Spleen (tissue), 11 donors: ENCODE measurements at regions not wholly inside any gene's neighbourhood (a gene's known extent, or its start where the extent isn't known, plus 50 kb on each side); places are given as distances from the start of the nearest gene placed in this dataset.

Source experiments
- DNase-seq: peaks from one replicate; pipeline ENCODE4 v3.0.0-alpha.2; 2020
- H3K27ac ChIP-seq, 8 donors: fragments of 200-600 bp; sonication (generic) in 7 of 8; 1 replicate in 4 of 8; 2 replicates in 4 of 8; pipeline versions ENCODE4 v1.5.0 to v1.8.0; 2016 to 2021; ENCODE audit warnings: inconsistent platforms in 4 of 8, mild to moderate bottlenecking in 4 of 8, moderate library complexity in 1 of 8
- H3K27me3 ChIP-seq, 7 donors: fragments of 200-600 bp; sonication (generic) in 6 of 7; replicated peaks in 1 of 7; 1 replicate in 4 of 7; 2 replicates in 3 of 7; pipeline versions ENCODE4 v1.5.0 to v1.8.0; 2016 to 2021; ENCODE audit warnings: inconsistent platforms in 3 of 7, mild to moderate bottlenecking in 1 of 7
- H3K36me3 ChIP-seq, 6 donors: fragments of 200-600 bp; sonication (generic) in 5 of 6; 1 replicate in 4 of 6; 2 replicates in 2 of 6; pipeline versions ENCODE4 v1.5.0 to v1.8.0; 2016 to 2021; ENCODE audit warnings: inconsistent platforms in 2 of 6
- H3K4me1 ChIP-seq, 6 donors: fragments of 200-600 bp; sonication (generic) in 5 of 6; 1 replicate in 3 of 6; 2 replicates in 3 of 6; pipeline versions ENCODE4 v1.5.0 to v1.8.0; 2016 to 2021; ENCODE audit warnings: inconsistent platforms in 3 of 6
- H3K4me3 ChIP-seq, 8 donors: fragments of 200-600 bp; sonication (generic) in 7 of 8; 1 replicate in 4 of 8; 2 replicates in 4 of 8; pipeline versions ENCODE4 v1.5.0 to v1.8.0; 2016 to 2021; ENCODE audit warnings: inconsistent platforms in 4 of 8, mild to moderate bottlenecking in 4 of 8, moderate library complexity in 2 of 8
- H3K9me3 ChIP-seq, 8 donors: fragments of 200-600 bp; sonication (generic) in 7 of 8; 1 replicate in 4 of 8; 2 replicates in 4 of 8; pipeline versions ENCODE4 v1.5.0 to v1.8.0; 2016 to 2021; ENCODE audit warnings: inconsistent platforms in 4 of 8
- POLR2A ChIP-seq, 3 donors: fragments of 450-650 bp; IDR thresholded peaks; one replicate each; pipeline ENCODE4 v1.5.1; 2017; ENCODE audit warnings: antibody characterized with exemption in 3 of 3, mild to moderate bottlenecking in 1 of 3
- POLR2AphosphoS5 ChIP-seq, 3 donors: sonication (generic); formaldehyde crosslinking; IDR thresholded peaks; one replicate each; pipeline ENCODE4 v1.5.1; 2017; ENCODE audit warnings: antibody characterized with exemption in 3 of 3
- WGBS, 5 donors: extraction: QIAGEN DNeasy Blood & Tissue Kit in 3 of 5; methylation state at CpG; one replicate each; pipeline versions ENCODE4 v1.1.5 to v1.1.7; 2013 to 2018; 5-methylcytosine and 5-hydroxymethylcytosine counted together
- intact Hi-C: fragments of 100-400 bp; cut with DNase I; formaldehyde crosslinking; loops from one replicate; pipeline ENCODE4 v1.15.0; 2023; ENCODE audit warnings: low total_unique reads
- TF ChIP-seq, protein P1 (sequence below), 11 experiments: fragments of 200-600 bp in 7 of 11; fragments of 450-650 bp in 4 of 11; sonication (generic) in 4 of 11; IDR thresholded peaks in 8 of 11; conservative IDR thresholded peaks in 3 of 11; 1 replicate in 7 of 11; 2 replicates in 4 of 11; pipeline versions ENCODE4 v1.4.0 to v1.8.0; 2016 to 2021; ENCODE audit warnings: antibody characterized with exemption in 11 of 11, inconsistent platforms in 4 of 11, mild to moderate bottlenecking in 1 of 11
- donor health status: healthy with polysubstance abuse.
- donor health status: DM: no; HTN: no; CAD: no; lungs with moderate emphysema.
- donor health status: DM: no; HTN: no; CAD: no.
- donor health status: Bipolar disorder and iron deficiency.
- donor health status: healthy.
- donor health status: DM: no; HTN: no; CAD: no.
- donor health status: DM: yes; HTN: yes; CAD: no.

DNA sequence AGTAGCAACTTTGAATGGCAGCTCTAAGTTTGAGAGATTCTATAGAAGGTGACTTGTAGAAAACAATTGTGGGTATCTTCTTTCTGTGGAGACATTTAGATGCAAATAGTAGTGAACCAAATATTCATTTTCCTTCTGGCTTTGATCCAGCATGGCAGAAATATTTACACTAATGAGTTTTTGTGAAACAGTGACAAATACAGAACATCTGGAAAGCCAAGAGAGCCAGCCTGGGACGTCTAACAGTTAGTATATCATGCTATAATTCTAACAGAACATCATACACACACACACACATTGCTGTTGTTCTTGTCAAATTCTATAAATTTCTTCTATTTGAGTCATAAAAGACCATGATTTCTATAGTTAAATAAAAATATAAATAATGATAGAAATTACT is 1777.9 kb downstream of the ARAP2 start:
- no peak for TF ChIP-seq POLR2AphosphoS5 (IDR thresholded peaks at IDR 0.05)
- TF ChIP-seq, protein P1, sequence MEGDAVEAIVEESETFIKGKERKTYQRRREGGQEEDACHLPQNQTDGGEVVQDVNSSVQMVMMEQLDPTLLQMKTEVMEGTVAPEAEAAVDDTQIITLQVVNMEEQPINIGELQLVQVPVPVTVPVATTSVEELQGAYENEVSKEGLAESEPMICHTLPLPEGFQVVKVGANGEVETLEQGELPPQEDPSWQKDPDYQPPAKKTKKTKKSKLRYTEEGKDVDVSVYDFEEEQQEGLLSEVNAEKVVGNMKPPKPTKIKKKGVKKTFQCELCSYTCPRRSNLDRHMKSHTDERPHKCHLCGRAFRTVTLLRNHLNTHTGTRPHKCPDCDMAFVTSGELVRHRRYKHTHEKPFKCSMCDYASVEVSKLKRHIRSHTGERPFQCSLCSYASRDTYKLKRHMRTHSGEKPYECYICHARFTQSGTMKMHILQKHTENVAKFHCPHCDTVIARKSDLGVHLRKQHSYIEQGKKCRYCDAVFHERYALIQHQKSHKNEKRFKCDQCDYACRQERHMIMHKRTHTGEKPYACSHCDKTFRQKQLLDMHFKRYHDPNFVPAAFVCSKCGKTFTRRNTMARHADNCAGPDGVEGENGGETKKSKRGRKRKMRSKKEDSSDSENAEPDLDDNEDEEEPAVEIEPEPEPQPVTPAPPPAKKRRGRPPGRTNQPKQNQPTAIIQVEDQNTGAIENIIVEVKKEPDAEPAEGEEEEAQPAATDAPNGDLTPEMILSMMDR (IDR thresholded peaks at IDR 0.05 in 8 of 11, conservative IDR thresholded peaks at IDR 0.05 in 3 of 11), result no peak
- TF ChIP-seq POLR2A (IDR thresholded peaks at IDR 0.05), result no peak
- Histone ChIP-seq H3K36me3 (no peaks in the 10 kb centered on the region), H3K27ac (no peak overlapping the region), H3K9me3 (peaks cover 0 to 16% (median 2%) of the 10 kb centered on the region in 8 donors), H3K4me3 (no peak overlapping the region), H3K27me3 (no peaks in the 10 kb centered on the region), H3K4me1 (no peaks in the 10 kb centered on the region)
- intact Hi-C loops, result no loop called here
- DNase-seq, result no peak
- 28 to 47% (median 37%) methylated on average over 1 of the region's 1 CpG for WGBS, 5 donors

DNA sequence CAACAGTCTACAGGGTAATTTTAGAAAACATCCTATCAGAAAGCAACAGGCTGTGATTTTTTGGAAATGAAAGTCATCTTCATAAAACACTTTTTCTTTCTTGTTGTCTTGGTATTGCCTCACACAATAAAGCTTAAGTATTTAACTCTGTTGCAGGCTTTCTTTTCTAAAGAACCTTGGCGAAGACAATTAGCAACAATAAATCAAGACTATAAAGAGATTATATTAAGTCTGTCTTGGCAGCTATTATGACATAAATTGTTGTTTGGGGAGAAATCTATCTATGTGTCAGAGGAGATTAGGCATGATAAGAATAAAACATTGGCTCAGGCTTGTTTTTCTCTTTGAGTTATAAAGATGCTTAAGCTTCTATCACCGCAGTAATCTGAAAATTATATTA is 1774.8 kb downstream of the ARAP2 start:
- WGBS, 5 donors, result 62 to 86% (median 82%) methylated on average over 2 of the region's 2 CpGs
- intact Hi-C loops, result no loop called here
- H3K9me3 ChIP-seq, result peaks cover 0 to 16% (median 2%) of the 10 kb centered on the region in 8 donors
- TF ChIP-seq, protein P1 (IDR thresholded peaks at IDR 0.05 in 8 of 11, conservative IDR thresholded peaks at IDR 0.05 in 3 of 11), result no peak
- TF ChIP-seq POLR2A (IDR thresholded peaks at IDR 0.05) (no peak), POLR2AphosphoS5 (IDR thresholded peaks at IDR 0.05) (no peak)
- H3K27ac ChIP-seq, result no peak overlapping the region
- no peak for DNase-seq
- H3K36me3 ChIP-seq, result no peaks in the 10 kb centered on the region
- no peaks in the 10 kb centered on the region for H3K4me1 ChIP-seq
- no peaks in the 10 kb centered on the region for H3K27me3 ChIP-seq
- H3K4me3 ChIP-seq, result no peak overlapping the region

DNA sequence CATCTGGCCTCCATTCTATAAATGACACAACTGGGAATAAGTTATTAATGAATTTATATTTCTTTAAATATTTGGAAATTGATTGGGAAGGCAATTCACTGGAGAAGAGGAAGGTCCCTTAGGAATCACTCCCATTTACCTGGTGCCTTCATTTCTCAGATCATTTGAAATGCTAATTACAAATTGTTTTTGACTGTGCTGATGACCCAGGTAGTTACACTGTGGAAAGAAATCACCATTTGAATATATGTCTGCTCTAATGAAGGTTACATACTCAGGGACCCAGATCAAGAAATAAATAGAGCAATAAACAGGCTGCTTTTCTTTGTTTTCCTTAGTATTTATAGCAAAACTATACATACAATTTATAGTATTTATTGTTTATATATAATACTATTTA is 1759.1 kb downstream of the ARAP2 start:
- no peak overlapping the region for H3K4me3 ChIP-seq
- no peaks in the 10 kb centered on the region for H3K27me3 ChIP-seq
- no peak overlapping the region for H3K27ac ChIP-seq
- H3K36me3 ChIP-seq, result no peaks in the 10 kb centered on the region
- no peaks in the 10 kb centered on the region for H3K4me1 ChIP-seq
- peaks cover 0 to 4% (median 0%) of the 10 kb centered on the region in 8 donors for H3K9me3 ChIP-seq
- intact Hi-C loops, result no loop called here
- no peak for TF ChIP-seq POLR2AphosphoS5 (IDR thresholded peaks at IDR 0.05)
- TF ChIP-seq, protein P1 (IDR thresholded peaks at IDR 0.05 in 8 of 11, conservative IDR thresholded peaks at IDR 0.05 in 3 of 11), result no peak
- no peak for TF ChIP-seq POLR2A (IDR thresholded peaks at IDR 0.05)
- no peak for DNase-seq

DNA sequence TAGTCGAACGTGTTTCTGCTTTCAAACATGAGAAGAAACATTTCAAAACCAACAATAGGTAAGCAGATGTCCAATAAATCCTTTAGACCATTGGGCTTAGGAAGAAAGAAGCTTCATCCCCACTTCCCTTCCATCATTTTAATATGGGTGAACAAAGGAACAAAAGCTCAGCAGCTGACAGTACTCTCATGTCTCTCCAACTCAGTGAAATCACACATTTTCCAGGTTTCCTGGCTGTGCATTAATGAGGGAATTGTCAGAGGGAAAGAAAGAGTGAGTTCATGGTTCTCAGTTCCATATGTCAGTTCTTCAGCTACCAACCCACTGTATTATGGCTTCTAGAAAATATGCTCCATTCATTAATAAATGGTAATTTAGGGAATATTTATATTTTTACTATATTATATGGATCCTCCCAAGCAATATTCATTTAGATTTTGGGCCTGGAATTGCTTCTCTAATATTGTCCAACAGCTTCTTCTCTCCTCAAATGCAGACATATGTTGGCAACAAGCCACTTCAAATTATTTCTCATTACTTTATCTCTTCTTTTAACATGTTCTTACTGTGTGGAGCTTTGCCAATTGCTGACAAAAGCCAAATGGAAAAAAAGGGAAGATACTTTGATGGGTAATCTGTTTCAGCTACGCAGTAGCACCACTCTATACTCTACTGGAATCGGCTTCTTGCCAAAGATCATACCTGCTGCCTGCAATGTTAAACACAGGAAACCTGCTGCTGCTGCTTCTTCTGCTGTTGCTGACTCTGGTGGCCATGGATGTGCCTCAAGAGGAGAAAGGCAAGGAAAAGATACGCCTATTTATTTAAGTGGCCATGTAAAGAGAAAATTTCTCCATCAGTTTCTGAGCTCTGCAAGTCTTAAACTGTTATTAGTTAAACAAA is 1757.6 kb downstream of the ARAP2 start:
- DNase-seq, result no peak
- Histone ChIP-seq H3K4me3 (no peak overlapping the region), H3K27me3 (no peaks in the 10 kb centered on the region), H3K36me3 (no peaks in the 10 kb centered on the region), H3K27ac (no peak overlapping the region), H3K9me3 (peaks cover 0 to 3% (median 0%) of the 10 kb centered on the region in 8 donors), H3K4me1 (no peaks in the 10 kb centered on the region)
- TF ChIP-seq POLR2AphosphoS5 (IDR thresholded peaks at IDR 0.05) (no peak), POLR2A (IDR thresholded peaks at IDR 0.05) (no peak)
- TF ChIP-seq, protein P1 (IDR thresholded peaks at IDR 0.05 in 8 of 11, conservative IDR thresholded peaks at IDR 0.05 in 3 of 11), result no peak
- WGBS, 5 donors, result 65 to 83% (median 81%) methylated on average over 5 of the region's 5 CpGs
- intact Hi-C loops, result no loop called here
